Right lobe of liver (tissue), 6 donors: ENCODE measurements at regions not wholly inside any gene's neighbourhood (a gene's known extent, or its start where the extent isn't known, plus 50 kb on each side); places are given as distances from the start of the nearest gene placed in this dataset.

ENCODE experiments used
- ATAC-seq, 4 donors: fragments of 200-7000 bp; cut with Tn5 transposase; one replicate each; pipeline ENCODE4 v1.9.1; 2020; ENCODE audit warnings: mild to moderate bottlenecking in 4 of 4, moderate library complexity in 4 of 4
- DNase-seq, 3 donors: peaks; one replicate each; pipeline ENCODE4 v3.0.0-alpha.2; 2020
- H3K27ac ChIP-seq, 3 donors: fragments of 200-600 bp; one replicate each; pipeline ENCODE4 v1.8.0; 2022
- H3K27me3 ChIP-seq, 2 donors: fragments of 200-600 bp; one replicate each; pipeline ENCODE4 v1.8.0; 2022
- H3K36me3 ChIP-seq, 4 donors: fragments of 200-600 bp; sonication (generic) in 1 of 4; one replicate each; pipeline versions ENCODE4 v1.5.1 to v1.8.0; 2017 to 2022; ENCODE audit warnings: control low read depth in 1 of 4
- H3K4me1 ChIP-seq, 4 donors: fragments of 200-600 bp; sonication (generic) in 1 of 4; one replicate each; pipeline versions ENCODE4 v1.5.1 to v1.8.0; 2017 to 2022; ENCODE audit warnings: control low read depth in 1 of 4
- H3K4me3 ChIP-seq, 3 donors: fragments of 200-600 bp; one replicate each; pipeline ENCODE4 v1.8.0; 2022
- H3K9me3 ChIP-seq, 4 donors: fragments of 200-600 bp; sonication (generic) in 1 of 4; one replicate each; pipeline versions ENCODE4 v1.5.1 to v1.8.0; 2017 to 2022; ENCODE audit warnings: control low read depth in 1 of 4
- CTCF ChIP-seq, 4 donors: fragments of 200-600 bp in 3 of 4; fragments of 450-650 bp in 1 of 4; IDR thresholded peaks; one replicate each; pipeline versions ENCODE4 v1.5.1 to v1.8.0; 2016 to 2022; ENCODE audit warnings: antibody characterized with exemption in 4 of 4, mild to moderate bottlenecking in 2 of 4
- POLR2A ChIP-seq: fragments of 450-650 bp; IDR thresholded peaks from one replicate; pipeline ENCODE4 v1.6.1; 2017; ENCODE audit warnings: antibody characterized with exemption, mild to moderate bottlenecking
- WGBS: methylation state at CpG from one replicate; pipeline ENCODE4 v1.1.6; 2018; ENCODE audit warnings: low coverage, low lambda C conversion rate; ENCODE audit not compliant: insufficient coverage; ENCODE audit errors: missing lambda C conversion rate; 5-methylcytosine and 5-hydroxymethylcytosine counted together
- intact Hi-C, 2 donors: fragments of 100-400 bp; cut with DNase I; formaldehyde crosslinking; loops; one replicate each; pipeline versions ENCODE4 v1.11.2 to v1.14.1; 2022
- donor health status: DM: no; HTN: yes; CAD: no.
- donor health status: DM: no; HTN: no; CAD: no.
- donor health status: DM: no; HTN: no; CAD: no.
- donor health status: DM: no; HTN: yes; CAD: no.
- donor health status: DM: no; HTN: yes; CAD: no.

GRCh38 chr3:87508921-87509320 is 232.5 kb upstream of the POU1F1 start:
- Histone ChIP-seq H3K27me3 (no peaks in the 10 kb centered on the region), H3K9me3 (no peaks in the 10 kb centered on the region), H3K4me3 (no peak overlapping the region), H3K36me3 (no peaks in the 10 kb centered on the region), H3K27ac (no peak overlapping the region), H3K4me1 (no peaks in the 10 kb centered on the region)
- 53% methylated on average over 3 of the region's 3 CpGs for WGBS
- ATAC-seq = no peak
- no peak for DNase-seq
- intact Hi-C loops = no loop called here
- TF ChIP-seq POLR2A (no peak), CTCF (IDR thresholded peaks at IDR 0.05) (no peak)

- no peaks in the 10 kb centered on the region for H3K4me1 ChIP-seq
- H3K4me3 ChIP-seq = no peak overlapping the region
- intact Hi-C loops = no loop called here
- TF ChIP-seq POLR2A (no peak), CTCF (IDR thresholded peaks at IDR 0.05) (no peak)
- no peaks in the 10 kb centered on the region for H3K9me3 ChIP-seq
- H3K36me3 ChIP-seq = no peaks in the 10 kb centered on the region
- WGBS = 25% methylated on average over 1 of the region's 1 CpG
- no peak overlapping the region for H3K27ac ChIP-seq
- no peaks in the 10 kb centered on the region for H3K27me3 ChIP-seq
- ATAC-seq (no peak), DNase-seq (no peak)
Measured at GRCh38 chr3:87507753-87508152, 231.4 kb upstream of the POU1F1 start.

GRCh38 chr3:87503900-87504498 is 227.6 kb upstream of the POU1F1 start:
- Histone ChIP-seq H3K9me3 (no peaks in the 10 kb centered on the region), H3K27ac (no peak overlapping the region), H3K4me3 (no peak overlapping the region), H3K4me1 (no peaks in the 10 kb centered on the region), H3K27me3 (no peaks in the 10 kb centered on the region), H3K36me3 (no peaks in the 10 kb centered on the region)
- peak; percentile 50 to 81 (median 64) for ATAC-seq
- WGBS = 33% methylated on average over 8 of the region's 8 CpGs
- no peak for DNase-seq
- intact Hi-C loops = no loop called here
- peak; percentile 43 to 58 (median 52) for TF ChIP-seq CTCF (IDR thresholded peaks at IDR 0.05)
- no peak for TF ChIP-seq POLR2A

- 48% methylated on average over 3 of the region's 3 CpGs for WGBS
- Histone ChIP-seq H3K4me1 (no peaks in the 10 kb centered on the region), H3K4me3 (no peak overlapping the region), H3K9me3 (no peaks in the 10 kb centered on the region), H3K27me3 (no peaks in the 10 kb centered on the region), H3K36me3 (no peaks in the 10 kb centered on the region), H3K27ac (no peak overlapping the region)
- DNase-seq (no peak), ATAC-seq (no peak)
- intact Hi-C loops = no loop called here
- TF ChIP-seq POLR2A (no peak), CTCF (IDR thresholded peaks at IDR 0.05) (no peak)
Measured at GRCh38 chr3:87501076-87501475, 224.7 kb upstream of the POU1F1 start.
